NT2/D1 (cell line): ENCODE measurements at regions not wholly inside any gene's neighbourhood (a gene's known extent, or its start where the extent isn't known, plus 50 kb on each side); places are given as distances from the start of the nearest gene placed in this dataset.

Experiments
- DNase-seq: peaks from one replicate; pipeline ENCODE4 v3.0.0-alpha.2; 2011; ENCODE audit warnings: low read depth, low spot score
- H3K27me3 ChIP-seq: 2 replicates; pipeline ENCODE4 v1.6.0; 2011; ENCODE audit warnings: mild to moderate bottlenecking; ENCODE audit not compliant: insufficient read length, insufficient read depth
- H3K36me3 ChIP-seq: 2 replicates; pipeline ENCODE4 v1.6.1; 2011; ENCODE audit warnings: mild to moderate bottlenecking, low read length, mixed read lengths; ENCODE audit not compliant: insufficient read depth, insufficient read length
- H3K4me1 ChIP-seq: 2 replicates; pipeline ENCODE4 v1.5.1; 2011; ENCODE audit not compliant: insufficient read depth, insufficient read length
- H3K4me3 ChIP-seq: 2 replicates; pipeline ENCODE4 v1.5.1; 2011; ENCODE audit warnings: low read depth; ENCODE audit not compliant: insufficient read length
- H3K9ac ChIP-seq: 2 replicates; pipeline ENCODE4 v1.6.0; 2011; ENCODE audit warnings: low read depth; ENCODE audit not compliant: insufficient read length
- H3K9me3 ChIP-seq: 2 replicates; pipeline ENCODE4 v1.5.1; 2011; ENCODE audit warnings: mild to moderate bottlenecking, low read length; ENCODE audit not compliant: insufficient read depth
- SUZ12 ChIP-seq: IDR thresholded peaks from 2 replicates; pipeline ENCODE4 v1.6.1; 2011; ENCODE audit not compliant: insufficient read length, insufficient read depth; ENCODE audit errors: extremely low read depth
- YY1 ChIP-seq: IDR thresholded peaks from 2 replicates; pipeline ENCODE4 v1.6.1; 2011; ENCODE audit not compliant: insufficient read length, insufficient read depth
- ZNF274 ChIP-seq: IDR thresholded peaks from 2 replicates; pipeline ENCODE4 v1.6.1; 2011; ENCODE audit warnings: mild to moderate bottlenecking, low read depth, low read length

GRCh38 chr2:183253441-183254130 lies 129.3 kb downstream of the NUP35 start:
- H3K9ac ChIP-seq, result no peak overlapping the region
- H3K4me1 ChIP-seq, result no peaks in the 10 kb centered on the region
- H3K4me3 ChIP-seq, result no peak overlapping the region
- no peaks in the 10 kb centered on the region for H3K27me3 ChIP-seq
- H3K36me3 ChIP-seq, result no peaks in the 10 kb centered on the region
- TF ChIP-seq ZNF274 (no peak), SUZ12 (no peak), YY1 (no peak)
- DNase-seq, result no peak
- H3K9me3 ChIP-seq, result no peaks in the 10 kb centered on the region

- H3K36me3 ChIP-seq, result no peaks in the 10 kb centered on the region
- no peaks in the 10 kb centered on the region for H3K27me3 ChIP-seq
- no peak for DNase-seq
- no peak for TF ChIP-seq ZNF274
- no peak for TF ChIP-seq SUZ12
- TF ChIP-seq YY1, result no peak
- no peaks in the 10 kb centered on the region for H3K4me1 ChIP-seq
- no peaks in the 10 kb centered on the region for H3K9me3 ChIP-seq
- H3K4me3 ChIP-seq, result no peak overlapping the region
- H3K9ac ChIP-seq, result no peak overlapping the region
Measured at GRCh38 chr2:183255411-183255810, 131.2 kb downstream of the NUP35 start.

- TF ChIP-seq ZNF274 (no peak), SUZ12 (no peak), YY1 (no peak)
- Histone ChIP-seq H3K4me1 (no peaks in the 10 kb centered on the region), H3K36me3 (no peaks in the 10 kb centered on the region), H3K9ac (no peak overlapping the region), H3K9me3 (no peaks in the 10 kb centered on the region), H3K27me3 (no peaks in the 10 kb centered on the region), H3K4me3 (no peak overlapping the region)
- no peak for DNase-seq
Measured at GRCh38 chr2:183259921-183260320, 135.7 kb downstream of the NUP35 start.

- Histone ChIP-seq H3K4me3 (no peak overlapping the region), H3K4me1 (no peaks in the 10 kb centered on the region), H3K9ac (no peak overlapping the region), H3K36me3 (no peaks in the 10 kb centered on the region), H3K27me3 (no peaks in the 10 kb centered on the region), H3K9me3 (no peaks in the 10 kb centered on the region)
- DNase-seq, result no peak
- no peak for TF ChIP-seq ZNF274
- TF ChIP-seq YY1, result no peak
- TF ChIP-seq SUZ12, result no peak
Measured at GRCh38 chr2:183260527-183260926, 136.3 kb downstream of the NUP35 start.

GRCh38 chr2:183264890-183265535 lies 140.8 kb downstream of the NUP35 start:
- Histone ChIP-seq H3K36me3 (no peaks in the 10 kb centered on the region), H3K4me1 (no peaks in the 10 kb centered on the region), H3K4me3 (no peak overlapping the region), H3K27me3 (no peaks in the 10 kb centered on the region), H3K9ac (no peak overlapping the region), H3K9me3 (no peaks in the 10 kb centered on the region)
- DNase-seq, result no peak
- no peak for TF ChIP-seq YY1
- no peak for TF ChIP-seq SUZ12
- TF ChIP-seq ZNF274, result no peak

GRCh38 chr2:183267148-183267827 lies 143.0 kb downstream of the NUP35 start:
- Histone ChIP-seq H3K27me3 (no peaks in the 10 kb centered on the region), H3K4me1 (no peaks in the 10 kb centered on the region), H3K9me3 (no peaks in the 10 kb centered on the region), H3K36me3 (no peaks in the 10 kb centered on the region), H3K9ac (no peak overlapping the region), H3K4me3 (no peak overlapping the region)
- no peak for DNase-seq
- TF ChIP-seq ZNF274 (no peak), YY1 (no peak), SUZ12 (no peak)

- TF ChIP-seq YY1 (no peak), ZNF274 (no peak), SUZ12 (no peak)
- Histone ChIP-seq H3K27me3 (no peaks in the 10 kb centered on the region), H3K9me3 (no peaks in the 10 kb centered on the region), H3K36me3 (no peaks in the 10 kb centered on the region), H3K4me1 (no peaks in the 10 kb centered on the region), H3K4me3 (no peak overlapping the region), H3K9ac (no peak overlapping the region)
- DNase-seq, result no peak
Measured at GRCh38 chr2:183269956-183270355, 145.7 kb downstream of the NUP35 start.
